ENCODE measurements at regions not wholly inside any gene's neighbourhood (a gene's known extent, or its start where the extent isn't known, plus 50 kb on each side); places are given as distances from the start of the nearest gene placed in this dataset.

GRCh38 chr20:48359692-48360341 lies 468.0 kb downstream of the PREX1 start:
- no peak for TF ChIP-seq ARNT (IDR thresholded peaks at IDR 0.05)
- no peak for TF ChIP-seq SUZ12 (IDR thresholded peaks at IDR 0.05)
- TF ChIP-seq BHLHE40 (IDR thresholded peaks at IDR 0.05; ENCODE audit: borderline replicate concordance): no peak
- TF ChIP-seq TARDBP (IDR thresholded peaks at IDR 0.05): no peak
- TF ChIP-seq FOXA1 (IDR thresholded peaks at IDR 0.05): no peak
- no peak for TF ChIP-seq SP1 (IDR thresholded peaks at IDR 0.05)

Data from HEK293T (cell line).